SK-N-SH treated with all-trans-retinoic acid at 6 μM for 48 hours (cell line): ENCODE measurements at regions not wholly inside any gene's neighbourhood (a gene's known extent, or its start where the extent isn't known, plus 50 kb on each side); places are given as distances from the start of the nearest gene placed in this dataset.

ENCODE experiments used
- ARNTL ChIP-seq: fragments of 450-650 bp; formaldehyde crosslinking; IDR thresholded peaks from 2 replicates; pipeline ENCODE4 v1.5.0; 2020; ENCODE audit warnings: low read depth, mild to moderate bottlenecking, moderate library complexity, borderline replicate concordance
- CREB5 ChIP-seq: fragments of 250-450 bp; sonication (Bioruptor Pico); IDR thresholded peaks from 2 replicates; pipeline ENCODE4 v1.5.1; 2020; ENCODE audit warnings: low read depth, mild to moderate bottlenecking, moderate library complexity
- CSRNP3 ChIP-seq: fragments of 250-450 bp; sonication (Bioruptor Pico); IDR thresholded peaks from 2 replicates; pipeline ENCODE4 v1.5.1; 2021; ENCODE audit warnings: mild to moderate bottlenecking, moderate library complexity
- GLIS3 ChIP-seq: fragments of 250-450 bp; sonication (Bioruptor Pico); IDR thresholded peaks from 2 replicates; pipeline ENCODE4 v1.5.0; 2020; ENCODE audit warnings: mild to moderate bottlenecking, moderate library complexity
- PATZ1 ChIP-seq: fragments of 250-450 bp; sonication (Bioruptor Pico); IDR thresholded peaks from 2 replicates; pipeline ENCODE4 v1.8.0; 2020; ENCODE audit warnings: mild to moderate bottlenecking, moderate library complexity, borderline replicate concordance
- POU6F1 ChIP-seq: fragments of 250-450 bp; sonication (Bioruptor Pico); IDR thresholded peaks from 2 replicates; pipeline ENCODE4 v1.8.0; 2021; ENCODE audit warnings: low read depth, mild to moderate bottlenecking, moderate library complexity, borderline replicate concordance
- RARB ChIP-seq: fragments of 250-450 bp; sonication (Bioruptor Pico); IDR thresholded peaks from 2 replicates; pipeline ENCODE4 v1.8.0; 2021; ENCODE audit warnings: mild to moderate bottlenecking, moderate library complexity
- TSHZ2 ChIP-seq: fragments of 250-450 bp; sonication (Bioruptor Pico); IDR thresholded peaks from 2 replicates; pipeline ENCODE4 v1.5.0; 2020; ENCODE audit warnings: mild to moderate bottlenecking, moderate library complexity
- ZFP3 ChIP-seq: fragments of 250-450 bp; sonication (Bioruptor Pico); IDR thresholded peaks from 2 replicates; pipeline ENCODE4 v1.5.0; 2020; ENCODE audit warnings: mild to moderate bottlenecking, moderate library complexity
- ZFP30 ChIP-seq: fragments of 450-650 bp; formaldehyde crosslinking; IDR thresholded peaks from 2 replicates; pipeline ENCODE4 v1.5.0; 2022; ENCODE audit warnings: mild to moderate bottlenecking, moderate library complexity
- ZNF70 ChIP-seq: fragments of 450-650 bp; formaldehyde crosslinking; IDR thresholded peaks from 2 replicates; pipeline ENCODE4 v1.5.0; 2020; ENCODE audit warnings: mild to moderate bottlenecking, moderate library complexity
- ZNF8 ChIP-seq: fragments of 450-650 bp; formaldehyde crosslinking; IDR thresholded peaks from 2 replicates; pipeline ENCODE4 v1.5.0; 2020; ENCODE audit warnings: mild to moderate bottlenecking, moderate library complexity

- TF ChIP-seq PATZ1 (CRISPR knock-in tag), result no peak
- TF ChIP-seq CREB5 (CRISPR knock-in tag), result no peak
- TF ChIP-seq ARNTL (CRISPR knock-in tag), result no peak
- no peak for TF ChIP-seq ZFP3 (CRISPR knock-in tag)
- TF ChIP-seq ZNF8 (CRISPR knock-in tag), result no peak
- no peak for TF ChIP-seq POU6F1 (CRISPR knock-in tag)
- no peak for TF ChIP-seq ZNF70 (CRISPR knock-in tag)
- no peak for TF ChIP-seq RARB (CRISPR knock-in tag)
- TF ChIP-seq GLIS3 (CRISPR knock-in tag), result no peak
- TF ChIP-seq CSRNP3 (CRISPR knock-in tag), result no peak
- no peak for TF ChIP-seq ZFP30
- TF ChIP-seq TSHZ2 (CRISPR knock-in tag), result no peak
Measured at GRCh38 chr12:124434951-124435805, 132.2 kb downstream of the NCOR2 start.
